Ovary (tissue), 3 donors: ENCODE measurements at regions not wholly inside any gene's neighbourhood (a gene's known extent, or its start where the extent isn't known, plus 50 kb on each side); places are given as distances from the start of the nearest gene placed in this dataset.

ENCODE experiments used
- POLR2A ChIP-seq: fragments of 450-650 bp; IDR thresholded peaks from one replicate; pipeline ENCODE4 v1.6.1; 2017; ENCODE audit warnings: antibody characterized with exemption, mild to moderate bottlenecking, moderate library complexity
- TF ChIP-seq, protein P1 (sequence below), 3 donors: fragments of 450-650 bp in 2 of 3; fragments of 200-600 bp in 1 of 3; IDR thresholded peaks; one replicate each; pipeline versions ENCODE4 v1.5.1 to v1.8.0; 2016 to 2022; ENCODE audit warnings: antibody characterized with exemption in 3 of 3, mild to moderate bottlenecking in 1 of 3
- donor health status: DM: no; HTN: no; CAD: no.

GRCh38 chr6:19059102-19059501 lies 672.0 kb downstream of the RNF144B start:
- TF ChIP-seq, protein P1, sequence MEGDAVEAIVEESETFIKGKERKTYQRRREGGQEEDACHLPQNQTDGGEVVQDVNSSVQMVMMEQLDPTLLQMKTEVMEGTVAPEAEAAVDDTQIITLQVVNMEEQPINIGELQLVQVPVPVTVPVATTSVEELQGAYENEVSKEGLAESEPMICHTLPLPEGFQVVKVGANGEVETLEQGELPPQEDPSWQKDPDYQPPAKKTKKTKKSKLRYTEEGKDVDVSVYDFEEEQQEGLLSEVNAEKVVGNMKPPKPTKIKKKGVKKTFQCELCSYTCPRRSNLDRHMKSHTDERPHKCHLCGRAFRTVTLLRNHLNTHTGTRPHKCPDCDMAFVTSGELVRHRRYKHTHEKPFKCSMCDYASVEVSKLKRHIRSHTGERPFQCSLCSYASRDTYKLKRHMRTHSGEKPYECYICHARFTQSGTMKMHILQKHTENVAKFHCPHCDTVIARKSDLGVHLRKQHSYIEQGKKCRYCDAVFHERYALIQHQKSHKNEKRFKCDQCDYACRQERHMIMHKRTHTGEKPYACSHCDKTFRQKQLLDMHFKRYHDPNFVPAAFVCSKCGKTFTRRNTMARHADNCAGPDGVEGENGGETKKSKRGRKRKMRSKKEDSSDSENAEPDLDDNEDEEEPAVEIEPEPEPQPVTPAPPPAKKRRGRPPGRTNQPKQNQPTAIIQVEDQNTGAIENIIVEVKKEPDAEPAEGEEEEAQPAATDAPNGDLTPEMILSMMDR (IDR thresholded peaks at IDR 0.05), result no peak
- no peak for TF ChIP-seq POLR2A
